CD8-positive, alpha-beta memory T cell (primary cell): ENCODE measurements at regions not wholly inside any gene's neighbourhood (a gene's known extent, or its start where the extent isn't known, plus 50 kb on each side); places are given as distances from the start of the nearest gene placed in this dataset.

Experiments
- CTCF ChIA-PET: fragments of 350-600 bp; sonication (Branson Sonifier 250); formaldehyde crosslinking; loops from one replicate; lab custom pipeline; 2021; ENCODE audit warnings: antibody characterized with exemption; lab: Charles Lee
- POLR2A ChIA-PET: fragments of 350-600 bp; sonication (Branson Sonifier 250); formaldehyde crosslinking; loops from one replicate; lab custom pipeline; 2021; ENCODE audit warnings: antibody characterized with exemption; lab: Charles Lee
- DNase-seq, 5 donors: peaks; one replicate each; pipeline versions ENCODE4 v3.0.0 to v3.0.0-alpha.2; 2020 to 2022; ENCODE audit warnings: mixed read lengths in 1 of 5
- H3K27ac ChIP-seq: one replicate; pipeline ENCODE4 v1.7.0; 2013; ENCODE audit warnings: low read depth, mild to moderate bottlenecking, low read length, moderate library complexity
- H3K27me3 ChIP-seq: 2 replicates; pipeline ENCODE4 v1.7.0; 2013; ENCODE audit warnings: low read length, mild to moderate bottlenecking; ENCODE audit not compliant: insufficient read depth, poor library complexity, severe bottlenecking
- H3K36me3 ChIP-seq: 2 replicates; pipeline ENCODE4 v1.7.0; 2013; ENCODE audit warnings: mild to moderate bottlenecking, low read length, moderate library complexity; ENCODE audit not compliant: insufficient read depth
- H3K4me1 ChIP-seq: 2 replicates; pipeline ENCODE4 v1.7.0; 2013; ENCODE audit warnings: mild to moderate bottlenecking, low read length, moderate library complexity; ENCODE audit not compliant: insufficient read depth
- H3K4me3 ChIP-seq: 2 replicates; pipeline ENCODE4 v1.7.0; 2013; ENCODE audit warnings: mild to moderate bottlenecking, low read length
- H3K9me3 ChIP-seq: 2 replicates; pipeline ENCODE4 v1.7.0; 2013; ENCODE audit warnings: mild to moderate bottlenecking, low read length
- H3K27ac Mint-ChIP-seq, 8 donors: one replicate each; pipeline ENCODE4 v1.8.0; 2020 to 2021; ENCODE audit warnings: mixed read lengths in 8 of 8, mild to moderate bottlenecking in 6 of 8, inconsistent platforms in 3 of 8, moderate library complexity in 3 of 8
- H3K27me3 Mint-ChIP-seq, 2 donors: one replicate each; pipeline ENCODE4 v1.8.0; 2020 to 2021; ENCODE audit warnings: mixed read lengths in 2 of 2, mild to moderate bottlenecking in 1 of 2, moderate library complexity in 1 of 2
- H3K36me3 Mint-ChIP-seq, 3 donors: one replicate each; pipeline ENCODE4 v1.8.0; 2020 to 2021; ENCODE audit warnings: mixed read lengths in 3 of 3, inconsistent platforms in 1 of 3, mild to moderate bottlenecking in 1 of 3
- H3K4me1 Mint-ChIP-seq, 3 donors: one replicate each; pipeline ENCODE4 v1.8.0; 2020 to 2021; ENCODE audit warnings: mixed read lengths in 3 of 3, inconsistent platforms in 1 of 3, mild to moderate bottlenecking in 1 of 3
- H3K4me3 Mint-ChIP-seq, 7 donors: one replicate each; pipeline ENCODE4 v1.8.0; 2020 to 2021; ENCODE audit warnings: mixed read lengths in 7 of 7, mild to moderate bottlenecking in 6 of 7, moderate library complexity in 4 of 7, inconsistent platforms in 2 of 7
- H3K9me3 Mint-ChIP-seq, 5 donors: one replicate each; pipeline ENCODE4 v1.8.0; 2020 to 2022; ENCODE audit warnings: mixed read lengths in 5 of 5, mild to moderate bottlenecking in 3 of 5, moderate library complexity in 2 of 5, inconsistent platforms in 1 of 5

- Histone ChIP-seq H3K36me3 (no peaks in the 10 kb centered on the region), H3K4me1 (no peaks in the 10 kb centered on the region), H3K4me3 (no peak overlapping the region), H3K27me3 (no peaks in the 10 kb centered on the region), H3K27ac (no peak overlapping the region), H3K9me3 (no peaks in the 10 kb centered on the region)
- no peak overlapping the region for H3K4me3 Mint-ChIP-seq
- H3K4me1 Mint-ChIP-seq: no peaks in the 10 kb centered on the region
- H3K27ac Mint-ChIP-seq: peak overlapping the region in 1 of 8 donors; percentile 28
- peaks cover 0 to 4% of the 10 kb centered on the region in 2 donors for H3K27me3 Mint-ChIP-seq
- H3K36me3 Mint-ChIP-seq: peaks cover 0 to 18% (median 0%) of the 10 kb centered on the region in 3 donors
- POLR2A ChIA-PET: no interaction called here
- CTCF ChIA-PET: interaction anchor here (1.4 kb wide), 1 partner anchor 336 kb away, joined by 3 read pairs; no protein-coding TSS in a partner anchor
- no peak for DNase-seq
- peaks cover 0 to 6% (median 3%) of the 10 kb centered on the region in 5 donors for H3K9me3 Mint-ChIP-seq
Measured at GRCh38 chr14:98474900-98475299, 797.1 kb downstream of the BCL11B start.

GRCh38 chr14:98477935-98478334 is 794.1 kb downstream of the BCL11B start:
- H3K36me3 Mint-ChIP-seq: peaks cover 0 to 8% (median 0%) of the 10 kb centered on the region in 3 donors
- Histone ChIP-seq H3K36me3 (no peaks in the 10 kb centered on the region), H3K9me3 (no peaks in the 10 kb centered on the region), H3K27ac (no peak overlapping the region), H3K27me3 (no peaks in the 10 kb centered on the region), H3K4me3 (no peak overlapping the region), H3K4me1 (no peaks in the 10 kb centered on the region)
- CTCF ChIA-PET: no interaction called here
- peaks cover 0 to 6% (median 3%) of the 10 kb centered on the region in 5 donors for H3K9me3 Mint-ChIP-seq
- DNase-seq: no peak
- no peak overlapping the region for H3K27ac Mint-ChIP-seq
- no peaks in the 10 kb centered on the region for H3K4me1 Mint-ChIP-seq
- POLR2A ChIA-PET: no interaction called here
- no peaks in the 10 kb centered on the region for H3K27me3 Mint-ChIP-seq
- H3K4me3 Mint-ChIP-seq: no peak overlapping the region

GRCh38 chr14:98489115-98489514 is 782.9 kb downstream of the BCL11B start:
- no peak overlapping the region for H3K27ac Mint-ChIP-seq
- no peaks in the 10 kb centered on the region for H3K36me3 ChIP-seq
- CTCF ChIA-PET: no interaction called here
- H3K27me3 ChIP-seq: no peaks in the 10 kb centered on the region
- H3K27ac ChIP-seq: no peak overlapping the region
- no peaks in the 10 kb centered on the region for H3K4me1 Mint-ChIP-seq
- POLR2A ChIA-PET: no interaction called here
- H3K36me3 Mint-ChIP-seq: peaks cover 0 to 17% (median 3%) of the 10 kb centered on the region in 3 donors
- H3K9me3 ChIP-seq: no peaks in the 10 kb centered on the region
- H3K27me3 Mint-ChIP-seq: no peaks in the 10 kb centered on the region
- H3K4me3 ChIP-seq: no peak overlapping the region
- H3K4me3 Mint-ChIP-seq: no peak overlapping the region
- DNase-seq: no peak
- peaks cover 2 to 11% (median 6%) of the 10 kb centered on the region in 5 donors for H3K9me3 Mint-ChIP-seq
- H3K4me1 ChIP-seq: no peaks in the 10 kb centered on the region

GRCh38 chr14:98494582-98494981 is 777.4 kb downstream of the BCL11B start:
- Mint-ChIP-seq H3K9me3 (no peaks in the 10 kb centered on the region), H3K27me3 (no peaks in the 10 kb centered on the region), H3K4me3 (no peak overlapping the region), H3K27ac (no peak overlapping the region), H3K4me1 (no peaks in the 10 kb centered on the region), H3K36me3 (no peaks in the 10 kb centered on the region)
- no peaks in the 10 kb centered on the region for H3K9me3 ChIP-seq
- no peaks in the 10 kb centered on the region for H3K36me3 ChIP-seq
- DNase-seq: no peak
- no peak overlapping the region for H3K4me3 ChIP-seq
- H3K27me3 ChIP-seq: no peaks in the 10 kb centered on the region
- ChIA-PET CTCF (no interaction called here), POLR2A (no interaction called here)
- H3K27ac ChIP-seq: no peak overlapping the region
- H3K4me1 ChIP-seq: no peaks in the 10 kb centered on the region

GRCh38 chr14:98498019-98498885 is 773.7 kb downstream of the BCL11B start:
- Histone ChIP-seq H3K9me3 (no peaks in the 10 kb centered on the region), H3K27ac (no peak overlapping the region), H3K27me3 (no peaks in the 10 kb centered on the region), H3K36me3 (no peaks in the 10 kb centered on the region), H3K4me1 (no peaks in the 10 kb centered on the region), H3K4me3 (no peak overlapping the region)
- H3K27ac Mint-ChIP-seq: peak overlapping the region in 2 of 8 donors; percentile 31 to 74
- no peaks in the 10 kb centered on the region for H3K36me3 Mint-ChIP-seq
- no peaks in the 10 kb centered on the region for H3K27me3 Mint-ChIP-seq
- ChIA-PET CTCF (no interaction called here), POLR2A (no interaction called here)
- DNase-seq: no peak
- no peaks in the 10 kb centered on the region for H3K9me3 Mint-ChIP-seq
- H3K4me3 Mint-ChIP-seq: no peak overlapping the region
- H3K4me1 Mint-ChIP-seq: no peaks in the 10 kb centered on the region

- no peaks in the 10 kb centered on the region for H3K36me3 Mint-ChIP-seq
- DNase-seq: no peak
- Histone ChIP-seq H3K27ac (no peak overlapping the region), H3K4me1 (no peaks in the 10 kb centered on the region), H3K27me3 (no peaks in the 10 kb centered on the region), H3K36me3 (no peaks in the 10 kb centered on the region), H3K4me3 (no peak overlapping the region), H3K9me3 (no peaks in the 10 kb centered on the region)
- peaks cover 0 to 2% (median 0%) of the 10 kb centered on the region in 5 donors for H3K9me3 Mint-ChIP-seq
- ChIA-PET CTCF (no interaction called here), POLR2A (no interaction called here)
- no peak overlapping the region for H3K4me3 Mint-ChIP-seq
- no peak overlapping the region for H3K27ac Mint-ChIP-seq
- no peaks in the 10 kb centered on the region for H3K4me1 Mint-ChIP-seq
- H3K27me3 Mint-ChIP-seq: no peaks in the 10 kb centered on the region
Measured at GRCh38 chr14:98501335-98501734, 770.7 kb downstream of the BCL11B start.

- H3K27ac ChIP-seq: no peak overlapping the region
- DNase-seq: no peak
- no peaks in the 10 kb centered on the region for H3K36me3 ChIP-seq
- no peaks in the 10 kb centered on the region for H3K4me1 ChIP-seq
- H3K4me3 ChIP-seq: no peak overlapping the region
- Mint-ChIP-seq H3K27me3 (no peaks in the 10 kb centered on the region), H3K4me1 (no peaks in the 10 kb centered on the region), H3K9me3 (peaks cover 0 to 2% (median 0%) of the 10 kb centered on the region in 5 donors), H3K36me3 (no peaks in the 10 kb centered on the region), H3K4me3 (no peak overlapping the region), H3K27ac (no peak overlapping the region)
- no peaks in the 10 kb centered on the region for H3K27me3 ChIP-seq
- ChIA-PET POLR2A (no interaction called here), CTCF (no interaction called here)
- H3K9me3 ChIP-seq: no peaks in the 10 kb centered on the region
Measured at GRCh38 chr14:98501836-98502235, 770.2 kb downstream of the BCL11B start.

- CTCF ChIA-PET: no interaction called here
- Mint-ChIP-seq H3K27me3 (no peaks in the 10 kb centered on the region), H3K27ac (peak overlapping the region in 1 of 8 donors; percentile 3), H3K36me3 (peaks cover 0 to 3% (median 0%) of the 10 kb centered on the region in 3 donors), H3K9me3 (peaks cover 0 to 2% (median 0%) of the 10 kb centered on the region in 5 donors), H3K4me3 (no peak overlapping the region), H3K4me1 (no peaks in the 10 kb centered on the region)
- Histone ChIP-seq H3K4me1 (no peaks in the 10 kb centered on the region), H3K9me3 (no peaks in the 10 kb centered on the region), H3K27me3 (no peaks in the 10 kb centered on the region), H3K27ac (no peak overlapping the region), H3K36me3 (no peaks in the 10 kb centered on the region), H3K4me3 (no peak overlapping the region)
- POLR2A ChIA-PET: no interaction called here
- no peak for DNase-seq
Measured at GRCh38 chr14:98503086-98503815, 768.7 kb downstream of the BCL11B start.
